ENCODE measurements at regions not wholly inside any gene's neighbourhood (a gene's known extent, or its start where the extent isn't known, plus 50 kb on each side); places are given as distances from the start of the nearest gene placed in this dataset.

GRCh38 chr22:19590696-19591095 is 66.5 kb upstream of the CLDN5 start:
- under 1% methylated on average over 5 of the region's 5 CpGs for WGBS (ENCODE audit: insufficient coverage, low coverage, missing lambda C conversion rate)
- ATAC-seq = no peak
- peaks cover 16% of the 10 kb centered on the region; the same call in 1 of the 2 replicates for H4K20me1 ChIP-seq (replicated peaks; ENCODE audit: control insufficient read depth, insufficient read depth, low read length)
- H3K36me3 ChIP-seq (ENCODE audit: control insufficient read depth, insufficient read depth, low read length) = no peaks in the 10 kb centered on the region
- no peak overlapping the region for H3K4me3 ChIP-seq
- H3K27ac ChIP-seq (ENCODE audit: extremely low read depth, low read depth, low read length) = no peak overlapping the region
- H3K4me1 ChIP-seq (replicated peaks in 1 of 2; ENCODE audit: control insufficient read depth in 2 of 2, insufficient read depth in 2 of 2, low read length in 2 of 2) = no peaks in the 10 kb centered on the region
- peaks cover 76% of the 10 kb centered on the region in 2 experiments for H3K27me3 ChIP-seq (ENCODE audit: control insufficient read depth in 2 of 2, insufficient read depth in 2 of 2, low read length in 2 of 2)
- H2AFZ ChIP-seq (ENCODE audit: low read depth, low read length) = no peak overlapping the region
- no peak overlapping the region for H3K4me2 ChIP-seq (ENCODE audit: insufficient read depth, low read length)
- H3K9me1 ChIP-seq (ENCODE audit: control insufficient read depth, insufficient read depth, low read length) = no peaks in the 10 kb centered on the region
- H3K9me3 ChIP-seq (replicated peaks; ENCODE audit: control insufficient read depth, insufficient read depth, low read depth, low read length) = no peaks in the 10 kb centered on the region
- intact Hi-C loops (cut with micrococcal nuclease) (no loop called here), in situ Hi-C loops (cut with MboI) (no loop called here)
- ChIA-PET CTCF (ENCODE audit: low intra/inter-chr PET ratio) (no interaction called here), POLR2A (interaction anchor here (0.6 to 2.3 kb wide), 7 partner anchors 8 to 210 kb away, joined by 3 to 9 read pairs (median 5); no protein-coding TSS in a partner anchor)
- no TSS peak for BruUV-seq (replicated peaks)
- no peaks in the 10 kb centered on the region for H3K79me2 ChIP-seq (ENCODE audit: control insufficient read depth, insufficient read depth, low read length)
- no peak overlapping the region for H3K9ac ChIP-seq (ENCODE audit: insufficient read depth in 1 of 2, low read depth in 2 of 2, low read length in 2 of 2)
- DNase-seq (ENCODE audit: extremely low read depth in 1 of 4, low spot score in 3 of 4) = peak in 2 of 4 experiments; percentile 18 to 24
- no peak for FAIRE-seq
- no peak for TF ChIP-seq MYBL2 (IDR thresholded peaks at IDR 0.05; ENCODE audit: low read depth)
- peak; percentile 73; the same call in 1 of the 2 replicates for TF ChIP-seq MYBL2 (CRISPR knock-in tag; IDR thresholded peaks at IDR 0.05; ENCODE audit: borderline replicate concordance)
- no peak for TF ChIP-seq TEAD4 (IDR thresholded peaks at IDR 0.05; ENCODE audit: low read length)
- 0 out of 2 replicates have a peak, but pooled peaks have one; percentile 71 for TF ChIP-seq TEAD4 (CRISPR knock-in tag; IDR thresholded peaks at IDR 0.05; ENCODE audit: borderline replicate concordance)
- TF ChIP-seq IRF2 (CRISPR knock-in tag; IDR thresholded peaks at IDR 0.05) = peak; percentile 89
- no peak for TF ChIP-seq ZNF232 (CRISPR knock-in tag; IDR thresholded peaks at IDR 0.05)
- 0 out of 2 replicates have a peak, but pooled peaks have one; percentile 68 for TF ChIP-seq ZNF511 (CRISPR knock-in tag; IDR thresholded peaks at IDR 0.05)
- no peak for TF ChIP-seq MEF2A (IDR thresholded peaks at IDR 0.05; ENCODE audit: control insufficient read depth, low read depth, low read length)
- peak; percentile 52 for TF ChIP-seq CHD1 (IDR thresholded peaks at IDR 0.05; ENCODE audit: low read length)
- peak; percentile 56; the same call in 1 of the 2 replicates for TF ChIP-seq USF1 (CRISPR knock-in tag; IDR thresholded peaks at IDR 0.05)
- no peak for TF ChIP-seq GATA2 (CRISPR knock-in tag; IDR thresholded peaks at IDR 0.05)
- TF ChIP-seq ZNF316 (IDR thresholded peaks at IDR 0.05) = no peak
- TF ChIP-seq POLR2AphosphoS2 (IDR thresholded peaks at IDR 0.05; ENCODE audit: low read length) = no peak
- no peak for TF ChIP-seq POLR3G (IDR thresholded peaks at IDR 0.05; ENCODE audit: extremely low read depth, insufficient read length, insufficient replicate concordance)
- 0 out of 2 replicates have a peak, but pooled peaks have one; percentile 12 for TF ChIP-seq HDAC6 (IDR thresholded peaks at IDR 0.05; ENCODE audit: low read depth, low read length)
- TF ChIP-seq BRCA1 (IDR thresholded peaks at IDR 0.05) = no peak
- TF ChIP-seq BRCA1 (CRISPR knock-in tag; IDR thresholded peaks at IDR 0.05) = 0 out of 2 replicates have a peak, but pooled peaks have one; percentile 88
- peak; percentile 61; the same call in 1 of the 2 replicates for TF ChIP-seq ZNF124 (CRISPR knock-in tag; IDR thresholded peaks at IDR 0.05)
- TF ChIP-seq, protein P1, sequence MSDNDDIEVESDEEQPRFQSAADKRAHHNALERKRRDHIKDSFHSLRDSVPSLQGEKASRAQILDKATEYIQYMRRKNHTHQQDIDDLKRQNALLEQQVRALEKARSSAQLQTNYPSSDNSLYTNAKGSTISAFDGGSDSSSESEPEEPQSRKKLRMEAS (CRISPR knock-in tag; IDR thresholded peaks at IDR 0.05) = 0 out of 2 replicates have a peak, but pooled peaks have one; percentile 59
- 0 out of 2 replicates have a peak, but pooled peaks have one; percentile 9 for TF ChIP-seq MED1 (CRISPR knock-in tag; IDR thresholded peaks at IDR 0.05; ENCODE audit: borderline replicate concordance)
- peak; percentile 59 for TF ChIP-seq CBX2 (IDR thresholded peaks at IDR 0.05; ENCODE audit: insufficient read depth, low read length, poor library complexity, severe bottlenecking)
- TF ChIP-seq NONO (IDR thresholded peaks at IDR 0.05; ENCODE audit: low read depth in 2 of 2, low read length in 1 of 2) = no peak
